GM10266 (cell line): ENCODE measurements at regions not wholly inside any gene's neighbourhood (a gene's known extent, or its start where the extent isn't known, plus 50 kb on each side); places are given as distances from the start of the nearest gene placed in this dataset.
A peak's percentile ranks its signal among the peaks of the same experiment; 100 is the strongest.
"Not testable (repeated sequence)": the region's sequence is repeated elsewhere in the genome, so short reads cannot be mapped to it uniquely, and the experiment has no call there.

Source experiments
- DNase-seq: peaks from one replicate; pipeline ENCODE4 v3.0.0; 2012; ENCODE audit errors: extremely low spot score
- TF ChIP-seq, protein P1 (sequence below): IDR thresholded peaks from 2 replicates; pipeline ENCODE4 v1.5.1; 2012; ENCODE audit warnings: mild to moderate bottlenecking, low read depth; ENCODE audit not compliant: control insufficient read depth, insufficient read depth; ENCODE audit errors: missing control alignments

DNA sequence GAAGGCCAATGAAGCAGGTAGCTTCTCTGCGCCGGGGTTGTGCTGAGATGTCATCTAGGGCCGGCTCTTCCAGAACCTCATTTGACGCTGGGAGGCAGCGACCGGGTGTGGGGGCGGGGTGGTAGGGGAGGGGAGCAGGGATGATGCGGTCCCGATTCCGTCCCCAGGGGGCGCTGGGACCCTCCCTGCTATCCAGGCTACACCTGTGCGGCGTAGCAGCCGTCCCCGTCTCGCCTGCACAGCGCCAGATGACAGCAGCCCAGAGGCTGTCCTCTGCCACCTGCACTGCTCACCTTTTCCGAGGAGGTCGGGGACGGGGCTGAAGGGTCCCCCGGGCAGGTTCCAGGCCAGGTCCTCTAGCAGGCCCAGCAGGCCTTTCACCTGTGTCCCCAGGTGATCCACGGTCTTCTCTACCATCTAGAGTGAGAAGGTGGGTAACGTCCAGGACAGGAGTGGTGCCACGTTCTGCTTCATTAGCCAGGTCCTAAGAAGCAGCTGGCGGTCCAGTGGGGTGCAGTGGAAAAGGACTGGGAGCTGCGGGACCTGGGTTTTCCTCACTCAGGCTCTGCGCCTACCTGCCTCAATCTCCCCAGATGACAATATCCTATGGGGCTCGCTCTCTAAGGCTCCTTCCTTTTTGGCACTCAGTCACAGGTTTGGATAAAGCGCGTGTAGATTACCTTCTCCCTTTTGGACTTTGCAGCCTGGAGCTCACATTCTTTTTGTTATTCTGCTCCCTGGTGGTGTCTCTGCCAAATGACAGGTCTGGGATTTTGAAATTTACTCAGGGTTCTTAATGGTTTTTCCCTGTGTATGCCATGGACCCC lies 56.0 kb upstream of the RAB6C start:
- DNase-seq = no peak
- TF ChIP-seq, protein P1, sequence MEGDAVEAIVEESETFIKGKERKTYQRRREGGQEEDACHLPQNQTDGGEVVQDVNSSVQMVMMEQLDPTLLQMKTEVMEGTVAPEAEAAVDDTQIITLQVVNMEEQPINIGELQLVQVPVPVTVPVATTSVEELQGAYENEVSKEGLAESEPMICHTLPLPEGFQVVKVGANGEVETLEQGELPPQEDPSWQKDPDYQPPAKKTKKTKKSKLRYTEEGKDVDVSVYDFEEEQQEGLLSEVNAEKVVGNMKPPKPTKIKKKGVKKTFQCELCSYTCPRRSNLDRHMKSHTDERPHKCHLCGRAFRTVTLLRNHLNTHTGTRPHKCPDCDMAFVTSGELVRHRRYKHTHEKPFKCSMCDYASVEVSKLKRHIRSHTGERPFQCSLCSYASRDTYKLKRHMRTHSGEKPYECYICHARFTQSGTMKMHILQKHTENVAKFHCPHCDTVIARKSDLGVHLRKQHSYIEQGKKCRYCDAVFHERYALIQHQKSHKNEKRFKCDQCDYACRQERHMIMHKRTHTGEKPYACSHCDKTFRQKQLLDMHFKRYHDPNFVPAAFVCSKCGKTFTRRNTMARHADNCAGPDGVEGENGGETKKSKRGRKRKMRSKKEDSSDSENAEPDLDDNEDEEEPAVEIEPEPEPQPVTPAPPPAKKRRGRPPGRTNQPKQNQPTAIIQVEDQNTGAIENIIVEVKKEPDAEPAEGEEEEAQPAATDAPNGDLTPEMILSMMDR = peak; percentile 50

DNA sequence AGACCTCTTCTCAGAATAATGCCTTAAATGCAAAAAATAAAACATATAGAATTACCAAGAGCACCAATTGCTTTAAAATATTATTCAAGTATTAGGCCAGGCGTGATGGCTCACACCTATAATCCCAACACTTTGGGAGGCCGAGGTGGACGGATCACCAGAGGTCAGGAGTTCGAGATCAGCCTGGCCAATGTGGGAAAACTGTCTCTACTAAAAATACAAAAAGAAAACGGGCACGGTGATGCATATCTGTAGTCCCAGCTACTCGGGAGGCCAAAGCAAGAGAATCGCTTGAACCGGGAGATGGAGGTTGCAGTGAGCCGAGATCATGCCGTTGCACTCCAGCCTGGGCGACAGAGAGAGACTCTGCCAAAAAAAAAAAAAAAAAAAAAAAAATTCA lies 55.4 kb upstream of the RAB6C start:
- DNase-seq = not testable (repeated sequence)

DNA sequence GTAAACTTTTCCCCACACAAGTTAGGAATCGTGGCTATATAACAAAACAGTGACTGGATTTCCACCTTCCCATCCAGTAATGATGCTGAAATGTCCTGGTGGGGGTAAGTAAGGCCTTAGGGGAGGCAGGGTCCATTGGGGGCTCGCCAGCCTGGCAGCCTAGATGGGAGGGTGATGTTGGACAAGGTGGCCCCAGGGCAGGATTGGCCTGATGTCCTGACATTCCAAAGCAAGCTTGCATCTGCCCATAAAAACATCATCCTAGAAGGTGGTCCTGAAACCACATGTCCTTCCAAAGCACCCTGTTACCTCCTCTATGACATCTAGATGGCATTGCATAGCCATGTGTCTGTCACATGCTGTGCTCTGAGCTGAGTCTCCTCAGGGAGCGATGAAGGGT lies 54.1 kb upstream of the RAB6C start:
- DNase-seq = no peak
- TF ChIP-seq, protein P1 = no peak

DNA sequence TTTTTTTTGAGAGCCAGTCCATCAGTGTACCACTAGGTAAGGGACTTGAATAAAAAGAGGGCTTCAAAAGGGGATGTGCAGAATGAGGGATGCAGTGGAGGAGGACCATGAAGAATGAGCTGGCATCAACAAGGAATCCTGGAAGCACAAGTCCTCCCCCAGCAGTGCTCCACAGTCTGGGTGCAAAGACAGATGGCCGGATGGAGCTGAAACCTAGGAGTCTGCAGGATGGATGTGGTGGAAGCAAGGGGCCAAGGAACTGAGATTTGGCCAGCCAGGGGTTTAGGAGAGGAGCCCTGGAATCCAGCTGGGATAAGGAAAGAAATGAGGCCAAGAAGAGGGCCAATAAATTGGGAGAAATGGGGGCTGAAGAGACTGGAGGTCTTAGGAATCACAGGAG lies 51.8 kb upstream of the RAB6C start:
- no peak for DNase-seq

DNA sequence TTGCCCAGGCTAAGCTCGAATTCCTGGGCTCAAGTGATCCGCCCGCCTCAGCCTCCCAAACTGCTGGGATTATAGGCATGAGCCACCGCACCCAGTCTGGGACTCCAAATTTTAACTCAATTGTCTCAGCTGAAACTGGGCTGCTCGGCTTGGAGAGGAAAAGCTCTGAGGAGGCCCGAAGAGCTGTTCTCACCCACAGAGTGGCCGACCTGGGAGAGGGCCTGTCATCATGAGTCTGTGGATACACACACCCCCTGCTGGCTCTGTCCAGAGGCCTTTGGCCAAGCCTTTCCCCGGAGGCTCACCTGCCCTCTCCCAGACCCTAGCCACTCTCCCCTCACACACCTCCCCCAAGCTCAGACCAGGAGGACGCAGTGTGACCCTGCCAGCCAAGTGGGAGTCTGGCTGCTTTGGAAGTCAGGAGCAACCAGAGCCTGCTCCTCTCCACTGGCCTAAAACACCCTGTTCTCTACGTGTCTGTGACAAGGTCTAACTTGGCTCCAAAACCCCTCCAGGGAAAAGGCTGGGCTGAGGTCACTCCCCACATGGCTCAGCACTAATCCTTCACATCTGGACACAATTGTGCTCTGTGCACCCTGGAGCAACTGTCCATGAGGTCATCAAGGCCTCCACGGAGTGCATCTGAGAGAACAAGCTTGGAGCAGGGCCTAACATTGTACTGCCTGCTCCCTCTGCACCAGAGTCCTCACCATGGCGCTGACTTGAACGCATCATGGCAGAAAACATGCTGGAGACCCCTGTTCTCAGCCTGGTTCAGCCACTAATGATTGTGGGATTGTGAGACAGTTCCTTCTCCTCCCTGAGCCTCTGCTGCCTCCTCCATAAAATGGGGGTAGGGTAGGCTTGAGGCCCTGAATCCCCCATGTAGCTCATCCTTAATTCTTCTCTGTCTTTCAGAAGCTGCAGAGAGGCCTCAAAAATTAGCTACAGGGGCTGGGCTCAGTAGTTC lies 49.9 kb upstream of the RAB6C start:
- no peak for DNase-seq
- TF ChIP-seq, protein P1 = no peak

More for the DNA sequence above, 51.8 kb upstream of the RAB6C start:
- TF ChIP-seq, protein P1 = no peak
